Vagina (tissue), 2 donors: ENCODE measurements at regions not wholly inside any gene's neighbourhood (a gene's known extent, or its start where the extent isn't known, plus 50 kb on each side); places are given as distances from the start of the nearest gene placed in this dataset.

Experiments used
- POLR2A ChIP-seq, 2 donors: fragments of 450-650 bp; IDR thresholded peaks; one replicate each; pipeline ENCODE4 v1.6.1; 2017; ENCODE audit warnings: antibody characterized with exemption in 2 of 2, mild to moderate bottlenecking in 2 of 2, moderate library complexity in 2 of 2
- POLR2AphosphoS5 ChIP-seq, 2 donors: sonication (generic); formaldehyde crosslinking; IDR thresholded peaks; one replicate each; pipeline ENCODE4 v1.9.0; 2017; ENCODE audit warnings: antibody characterized with exemption in 2 of 2, mild to moderate bottlenecking in 2 of 2, low read depth in 1 of 2; ENCODE audit not compliant: insufficient read depth in 1 of 2
- TF ChIP-seq, protein P1 (sequence below), 3 experiments: fragments of 450-650 bp in 2 of 3; fragments of 200-600 bp in 1 of 3; sonication (generic) in 1 of 3; IDR thresholded peaks; one replicate each; pipeline ENCODE4 v1.5.1; 2017 to 2019; ENCODE audit warnings: antibody characterized with exemption in 3 of 3, mild to moderate bottlenecking in 2 of 3, moderate library complexity in 2 of 3

DNA sequence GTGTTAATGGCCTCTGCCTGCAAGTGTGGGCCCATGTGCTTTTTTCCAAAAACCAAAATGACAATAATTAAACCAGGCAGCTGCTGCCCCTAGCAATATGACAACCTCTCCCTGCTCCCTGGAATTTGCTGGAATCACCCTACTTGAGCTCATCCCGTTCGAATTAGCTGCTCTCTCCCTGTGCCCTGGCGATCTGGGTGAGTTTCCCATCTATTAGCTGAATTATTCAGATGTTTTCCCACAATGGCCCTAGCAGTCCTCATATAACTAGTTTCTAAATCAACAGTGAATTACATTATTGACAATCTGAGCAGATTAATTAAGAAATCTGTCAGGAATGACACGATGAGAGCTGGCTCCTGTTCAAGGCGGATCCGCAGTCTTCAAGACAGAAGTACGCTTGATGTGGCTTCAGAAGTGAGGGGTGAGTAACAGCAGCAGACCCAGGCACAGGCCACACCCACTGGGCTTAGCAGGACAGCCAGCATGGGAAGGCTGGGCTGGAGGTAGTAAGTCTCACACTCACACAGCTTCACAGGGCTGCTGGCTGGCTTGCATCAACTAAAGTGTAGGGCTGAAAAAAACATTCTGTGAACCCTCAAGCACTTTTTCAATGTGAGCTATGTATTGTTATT lies 366.2 kb upstream of the ID2 start:
- TF ChIP-seq, protein P1, sequence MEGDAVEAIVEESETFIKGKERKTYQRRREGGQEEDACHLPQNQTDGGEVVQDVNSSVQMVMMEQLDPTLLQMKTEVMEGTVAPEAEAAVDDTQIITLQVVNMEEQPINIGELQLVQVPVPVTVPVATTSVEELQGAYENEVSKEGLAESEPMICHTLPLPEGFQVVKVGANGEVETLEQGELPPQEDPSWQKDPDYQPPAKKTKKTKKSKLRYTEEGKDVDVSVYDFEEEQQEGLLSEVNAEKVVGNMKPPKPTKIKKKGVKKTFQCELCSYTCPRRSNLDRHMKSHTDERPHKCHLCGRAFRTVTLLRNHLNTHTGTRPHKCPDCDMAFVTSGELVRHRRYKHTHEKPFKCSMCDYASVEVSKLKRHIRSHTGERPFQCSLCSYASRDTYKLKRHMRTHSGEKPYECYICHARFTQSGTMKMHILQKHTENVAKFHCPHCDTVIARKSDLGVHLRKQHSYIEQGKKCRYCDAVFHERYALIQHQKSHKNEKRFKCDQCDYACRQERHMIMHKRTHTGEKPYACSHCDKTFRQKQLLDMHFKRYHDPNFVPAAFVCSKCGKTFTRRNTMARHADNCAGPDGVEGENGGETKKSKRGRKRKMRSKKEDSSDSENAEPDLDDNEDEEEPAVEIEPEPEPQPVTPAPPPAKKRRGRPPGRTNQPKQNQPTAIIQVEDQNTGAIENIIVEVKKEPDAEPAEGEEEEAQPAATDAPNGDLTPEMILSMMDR (IDR thresholded peaks at IDR 0.05) = no peak
- no peak for TF ChIP-seq POLR2AphosphoS5 (IDR thresholded peaks at IDR 0.05; ENCODE audit: insufficient read depth in 1 of 2, low read depth in 1 of 2)
- TF ChIP-seq POLR2A (IDR thresholded peaks at IDR 0.05) = no peak
